ENCODE measurements at regions not wholly inside any gene's neighbourhood (a gene's known extent, or its start where the extent isn't known, plus 50 kb on each side); places are given as distances from the start of the nearest gene placed in this dataset.

DNA sequence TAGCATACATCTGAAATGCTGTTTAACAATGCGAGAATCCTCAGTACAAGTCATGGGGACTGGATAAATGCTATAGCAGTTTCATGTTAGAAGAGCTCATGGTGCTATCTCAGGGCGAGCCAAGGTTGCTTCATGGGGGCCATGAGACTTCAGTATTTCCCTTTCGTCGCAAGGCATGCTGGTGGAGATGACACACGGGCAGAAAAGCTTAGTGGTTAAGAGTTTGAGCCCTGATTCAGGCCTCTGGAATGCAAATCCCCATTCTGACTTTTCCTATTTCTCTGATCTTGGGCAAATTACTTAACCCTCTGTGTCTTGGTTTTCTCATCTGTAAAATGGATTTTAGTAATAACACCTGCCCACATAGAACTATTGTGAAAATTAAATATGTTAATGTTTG is 57.4 kb upstream of the EPHA4 start:
- 77 to 84% methylated on average over 5 of the region's 5 CpGs for WGBS, 2 donors
- no peak overlapping the region for H3K27ac ChIP-seq (ENCODE audit: low read depth in 1 of 2, low read length in 2 of 2)
- H3K4me1 ChIP-seq (ENCODE audit: control insufficient read depth in 1 of 2, insufficient read depth in 2 of 2, low read length in 2 of 2): no peaks in the 10 kb centered on the region
- no peaks in the 10 kb centered on the region for H3K36me3 ChIP-seq (ENCODE audit: control insufficient read depth in 1 of 2, insufficient read depth in 2 of 2, low read length in 1 of 2)
- DNase-seq: no peak
- intact Hi-C loops (cut with DNase I): no loop called here
- no peak overlapping the region for H3K4me3 ChIP-seq (ENCODE audit: low read length in 2 of 2)
- peaks cover 0 to 3% of the 10 kb centered on the region in 2 donors for H3K27me3 ChIP-seq (ENCODE audit: control insufficient read depth in 1 of 2, insufficient read depth in 2 of 2, low read length in 1 of 2)
- no peaks in the 10 kb centered on the region for H3K9me3 ChIP-seq (ENCODE audit: control insufficient read depth, low read length)
- no peak for ATAC-seq (ENCODE audit: low FRiP score)

DNA sequence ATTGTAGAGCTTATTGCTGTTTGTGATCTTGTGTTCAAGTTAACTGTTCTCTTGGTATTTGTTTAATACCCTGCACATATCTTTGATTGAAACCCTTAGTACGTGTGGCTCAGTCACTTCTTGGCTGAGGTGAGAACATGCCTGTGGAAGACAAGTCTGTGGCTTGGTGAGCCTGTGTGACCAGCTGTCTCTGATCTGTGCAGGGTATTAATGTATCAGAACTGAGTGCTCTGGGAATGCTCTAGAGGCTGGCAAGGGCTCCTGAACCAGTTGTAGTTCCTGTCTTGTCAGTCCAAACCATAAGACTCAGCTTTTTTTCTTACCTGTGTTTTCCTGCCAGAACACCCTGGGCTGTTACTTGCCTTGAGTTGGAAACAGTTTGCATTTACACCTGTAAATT is 52.4 kb upstream of the EPHA4 start:
- Histone ChIP-seq H3K4me3 (ENCODE audit: low read length in 2 of 2) (no peak overlapping the region), H3K9me3 (ENCODE audit: control insufficient read depth, low read length) (no peaks in the 10 kb centered on the region), H3K27ac (ENCODE audit: low read depth in 1 of 2, low read length in 2 of 2) (no peak overlapping the region), H3K27me3 (ENCODE audit: control insufficient read depth in 1 of 2, insufficient read depth in 2 of 2, low read length in 1 of 2) (no peaks in the 10 kb centered on the region), H3K4me1 (ENCODE audit: control insufficient read depth in 1 of 2, insufficient read depth in 2 of 2, low read length in 2 of 2) (no peaks in the 10 kb centered on the region), H3K36me3 (ENCODE audit: control insufficient read depth in 1 of 2, insufficient read depth in 2 of 2, low read length in 1 of 2) (no peaks in the 10 kb centered on the region)
- intact Hi-C loops (cut with DNase I): no loop called here
- no peak for DNase-seq
- 74 to 75% methylated on average over 1 of the region's 1 CpG for WGBS, 2 donors
- no peak for ATAC-seq (ENCODE audit: low FRiP score)
